K562 (cell line): ENCODE measurements at regions not wholly inside any gene's neighbourhood (a gene's known extent, or its start where the extent isn't known, plus 50 kb on each side); places are given as distances from the start of the nearest gene placed in this dataset.

Experiments
- BHLHE40 ChIP-seq: IDR thresholded peaks from 2 replicates; pipeline ENCODE4 v1.6.1; 2011; ENCODE audit warnings: low read length, improper control_type of control experiment
- CHD7 ChIP-seq: fragments of 200-600 bp; sonication (generic); IDR thresholded peaks from one replicate; pipeline ENCODE4 v1.6.1; 2012; ENCODE audit warnings: mild to moderate bottlenecking, low read depth, low read length, inconsistent platforms
- L3MBTL2 ChIP-seq: fragments of 450-650 bp; IDR thresholded peaks from 2 replicates; pipeline ENCODE4 v1.6.1; 2016; ENCODE audit warnings: mild to moderate bottlenecking, moderate library complexity
- MCM3 ChIP-seq: fragments of 450-650 bp; IDR thresholded peaks from 2 replicates; pipeline ENCODE4 v1.6.1; 2016
- MEIS2 ChIP-seq: fragments of 450-650 bp; IDR thresholded peaks from 2 replicates; pipeline ENCODE4 v1.6.1; 2014; ENCODE audit warnings: mild to moderate bottlenecking; ENCODE audit not compliant: partially characterized antibody
- ZNF644 ChIP-seq: fragments of 200-800 bp; sonication (Bioruptor generic); IDR thresholded peaks from 2 replicates; pipeline ENCODE4 v1.6.1; 2016; ENCODE audit warnings: low read depth, missing genetic modification characterization, missing compliant biosample characterization
- ZNF77 ChIP-seq: fragments of 250-450 bp; sonication (Bioruptor Pico); IDR thresholded peaks from 2 replicates; pipeline ENCODE4 v1.5.0; 2020

DNA sequence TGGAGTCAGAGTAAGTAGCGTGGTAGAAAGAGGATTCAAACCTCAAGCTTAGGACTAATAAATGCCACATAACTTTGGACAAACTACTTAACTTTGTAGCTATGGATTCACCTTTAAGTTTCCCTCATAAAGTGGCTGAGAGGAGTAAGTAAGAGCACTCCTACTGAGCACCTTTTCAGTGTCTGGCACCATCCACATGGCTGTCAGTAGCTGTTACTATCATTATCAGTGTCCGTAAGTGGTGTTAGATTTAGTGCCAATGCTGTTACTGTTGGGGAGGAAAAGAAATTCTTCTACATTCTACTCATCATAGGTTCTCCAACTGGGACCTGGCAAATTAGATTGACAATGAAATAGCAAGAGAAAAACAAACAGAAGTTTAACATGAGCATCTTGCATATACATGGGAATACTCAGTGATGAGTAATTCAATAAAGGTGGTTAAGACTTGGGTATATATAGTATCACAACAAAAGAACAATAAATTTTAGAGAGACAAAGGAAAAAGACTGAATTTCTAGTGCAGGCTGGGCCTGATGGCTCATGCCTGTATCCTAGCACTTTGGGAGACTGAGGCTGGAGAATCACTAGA, 165.6 kb upstream of the NBEA start (continued):
- TF ChIP-seq CHD7 (no peak), MEIS2 (no peak), ZNF77 (CRISPR knock-in tag) (no peak), BHLHE40 (no peak), ZNF644 (tag) (no peak), L3MBTL2 (no peak), MCM3 (no peak)
